ENCODE measurements at regions not wholly inside any gene's neighbourhood (a gene's known extent, or its start where the extent isn't known, plus 50 kb on each side); places are given as distances from the start of the nearest gene placed in this dataset.

GRCh38 chr3:174639970-174640369 is 219.2 kb upstream of the NAALADL2 start:
- no peak for DNase-seq (ENCODE audit: low read depth in 4 of 4, low spot score in 3 of 4)

GRCh38 chr3:174640932-174641331 is 218.2 kb upstream of the NAALADL2 start:
- no peak for DNase-seq (ENCODE audit: low read depth in 4 of 4, low spot score in 3 of 4)

- no peak for DNase-seq (ENCODE audit: low read depth in 4 of 4, low spot score in 3 of 4)
Measured at GRCh38 chr3:174644287-174644686, 214.8 kb upstream of the NAALADL2 start.

GRCh38 chr3:174651951-174652350 is 207.2 kb upstream of the NAALADL2 start:
- no peak for DNase-seq (ENCODE audit: low read depth in 4 of 4, low spot score in 3 of 4)

- DNase-seq (ENCODE audit: low read depth in 4 of 4, low spot score in 3 of 4) = no peak
Measured at GRCh38 chr3:174659511-174659910, 199.6 kb upstream of the NAALADL2 start.

- DNase-seq (ENCODE audit: low read depth in 4 of 4, low spot score in 3 of 4) = no peak
Measured at GRCh38 chr3:174662653-174663052, 196.5 kb upstream of the NAALADL2 start.

GRCh38 chr3:174667386-174667785 is 191.7 kb upstream of the NAALADL2 start:
- DNase-seq (ENCODE audit: low read depth in 4 of 4, low spot score in 3 of 4) = no peak

- no peak for DNase-seq (ENCODE audit: low read depth in 4 of 4, low spot score in 3 of 4)
Measured at GRCh38 chr3:174675406-174675805, 183.7 kb upstream of the NAALADL2 start.

- no peak for DNase-seq (ENCODE audit: low read depth in 4 of 4, low spot score in 3 of 4)
Measured at GRCh38 chr3:174681784-174682183, 177.3 kb upstream of the NAALADL2 start.

GRCh38 chr3:174685796-174686195 is 173.3 kb upstream of the NAALADL2 start:
- DNase-seq (ENCODE audit: low read depth in 4 of 4, low spot score in 3 of 4) = no peak

- no peak for DNase-seq (ENCODE audit: low read depth in 4 of 4, low spot score in 3 of 4)
Measured at GRCh38 chr3:174697310-174697709, 161.8 kb upstream of the NAALADL2 start.

- DNase-seq (ENCODE audit: low read depth in 4 of 4, low spot score in 3 of 4) = no peak
Measured at GRCh38 chr3:174700736-174701135, 158.4 kb upstream of the NAALADL2 start.

GRCh38 chr3:174710612-174711011 is 148.5 kb upstream of the NAALADL2 start:
- no peak for DNase-seq (ENCODE audit: low read depth in 4 of 4, low spot score in 3 of 4)

- DNase-seq (ENCODE audit: low read depth in 4 of 4, low spot score in 3 of 4) = no peak
Measured at GRCh38 chr3:174715386-174715785, 143.7 kb upstream of the NAALADL2 start.

GRCh38 chr3:174716956-174717505 is 142.1 kb upstream of the NAALADL2 start:
- DNase-seq (ENCODE audit: low read depth in 4 of 4, low spot score in 3 of 4) = no peak

- DNase-seq (ENCODE audit: low read depth in 4 of 4, low spot score in 3 of 4) = no peak
Measured at GRCh38 chr3:174720717-174721116, 138.4 kb upstream of the NAALADL2 start.

- no peak for DNase-seq (ENCODE audit: low read depth in 4 of 4, low spot score in 3 of 4)
Measured at GRCh38 chr3:174725303-174725702, 133.8 kb upstream of the NAALADL2 start.

GRCh38 chr3:174737966-174738365 is 121.2 kb upstream of the NAALADL2 start:
- no peak for DNase-seq (ENCODE audit: low read depth in 4 of 4, low spot score in 3 of 4)

GRCh38 chr3:174749143-174749542 is 110.0 kb upstream of the NAALADL2 start:
- no peak for DNase-seq (ENCODE audit: low read depth in 4 of 4, low spot score in 3 of 4)

- no peak for DNase-seq (ENCODE audit: low read depth in 4 of 4, low spot score in 3 of 4)
Measured at GRCh38 chr3:174755833-174756829, 103.0 kb upstream of the NAALADL2 start.

- DNase-seq (ENCODE audit: low read depth in 4 of 4, low spot score in 3 of 4) = no peak
Measured at GRCh38 chr3:174758943-174759342, 100.2 kb upstream of the NAALADL2 start.

GRCh38 chr3:174767406-174767805 is 91.7 kb upstream of the NAALADL2 start:
- DNase-seq (ENCODE audit: low read depth in 4 of 4, low spot score in 3 of 4) = no peak
